ENCODE measurements at regions not wholly inside any gene's neighbourhood (a gene's known extent, or its start where the extent isn't known, plus 50 kb on each side); places are given as distances from the start of the nearest gene placed in this dataset.

- 0% methylated on average over 2 of the region's 2 CpGs for WGBS (ENCODE audit: insufficient coverage, low coverage, missing lambda C conversion rate)
- no TSS peak for BruUV-seq (replicated peaks)
- intact Hi-C loops (cut with micrococcal nuclease): no loop called here
- ChIA-PET CTCF (ENCODE audit: low intra/inter-chr PET ratio) (no interaction called here), POLR2A (no interaction called here)
- Histone ChIP-seq H3K9me3 (replicated peaks; ENCODE audit: control insufficient read depth, insufficient read depth, low read depth, low read length) (no peaks in the 10 kb centered on the region), H4K20me1 (replicated peaks; ENCODE audit: control insufficient read depth, insufficient read depth, low read length) (no peaks in the 10 kb centered on the region), H3K9ac (ENCODE audit: insufficient read depth in 1 of 2, low read depth in 2 of 2, low read length in 2 of 2) (no peak overlapping the region), H2AFZ (ENCODE audit: low read depth, low read length) (no peak overlapping the region), H3K9me1 (ENCODE audit: control insufficient read depth, insufficient read depth, low read length) (no peaks in the 10 kb centered on the region), H3K79me2 (ENCODE audit: control insufficient read depth, insufficient read depth, low read length) (no peaks in the 10 kb centered on the region), H3K4me3 (no peak overlapping the region), H3K27ac (ENCODE audit: extremely low read depth, low read depth, low read length) (no peak overlapping the region), H3K4me2 (ENCODE audit: insufficient read depth, low read length) (no peak overlapping the region), H3K36me3 (ENCODE audit: control insufficient read depth, insufficient read depth, low read length) (no peaks in the 10 kb centered on the region), H3K4me1 (replicated peaks in 1 of 2; ENCODE audit: control insufficient read depth in 2 of 2, insufficient read depth in 2 of 2, low read length in 2 of 2) (no peaks in the 10 kb centered on the region), H3K27me3 (ENCODE audit: control insufficient read depth in 2 of 2, insufficient read depth in 2 of 2, low read length in 2 of 2) (peaks cover 6 to 21% of the 10 kb centered on the region in 2 experiments; a peak in 3 of 5 replicates)
- ATAC-seq: no peak
- DNase-seq (ENCODE audit: extremely low read depth in 1 of 4, low spot score in 3 of 4): no peak
- no peak for FAIRE-seq
- TF ChIP-seq POLR2G (IDR thresholded peaks at IDR 0.05; ENCODE audit: low read depth, low read length): no peak
- TF ChIP-seq CBFA2T2 (conservative IDR thresholded peaks at IDR 0.05): no peak
- peak; percentile 71 for TF ChIP-seq PKNOX1 (IDR thresholded peaks at IDR 0.05)
- in situ Hi-C loops (cut with MboI): no loop called here
Observed at GRCh38 chr2:38165698-38166097, 89.7 kb upstream of the CYP1B1 start.

- ATAC-seq (no peak), DNase-seq (ENCODE audit: extremely low read depth in 1 of 4, low spot score in 3 of 4) (no peak), FAIRE-seq (no peak)
- H3K4me2 ChIP-seq (ENCODE audit: insufficient read depth, low read length): no peak overlapping the region
- no peak overlapping the region for H3K9ac ChIP-seq (ENCODE audit: insufficient read depth in 1 of 2, low read depth in 2 of 2, low read length in 2 of 2)
- POLR2A ChIA-PET: no interaction called here
- H3K9me3 ChIP-seq (replicated peaks; ENCODE audit: control insufficient read depth, insufficient read depth, low read depth, low read length): no peaks in the 10 kb centered on the region
- CTCF ChIA-PET (ENCODE audit: low intra/inter-chr PET ratio): no interaction called here
- intact Hi-C loops (cut with micrococcal nuclease) (no loop called here), in situ Hi-C loops (cut with MboI) (no loop called here)
- H3K27ac ChIP-seq (ENCODE audit: extremely low read depth, low read depth, low read length): no peak overlapping the region
- no peaks in the 10 kb centered on the region for H3K36me3 ChIP-seq (ENCODE audit: control insufficient read depth, insufficient read depth, low read length)
- BruUV-seq (replicated peaks): no TSS peak
- no peaks in the 10 kb centered on the region for H3K9me1 ChIP-seq (ENCODE audit: control insufficient read depth, insufficient read depth, low read length)
- no peak overlapping the region for H3K4me3 ChIP-seq
- H3K27me3 ChIP-seq (ENCODE audit: control insufficient read depth in 2 of 2, insufficient read depth in 2 of 2, low read length in 2 of 2): peaks cover 10 to 21% of the 10 kb centered on the region in 2 experiments; a peak in 3 of 5 replicates
- no peak overlapping the region for H2AFZ ChIP-seq (ENCODE audit: low read depth, low read length)
- H4K20me1 ChIP-seq (replicated peaks; ENCODE audit: control insufficient read depth, insufficient read depth, low read length): no peaks in the 10 kb centered on the region
- no peaks in the 10 kb centered on the region for H3K4me1 ChIP-seq (replicated peaks in 1 of 2; ENCODE audit: control insufficient read depth in 2 of 2, insufficient read depth in 2 of 2, low read length in 2 of 2)
- H3K79me2 ChIP-seq (ENCODE audit: control insufficient read depth, insufficient read depth, low read length): no peaks in the 10 kb centered on the region
- WGBS (ENCODE audit: insufficient coverage, low coverage, missing lambda C conversion rate): 2% methylated on average over 4 of the region's 4 CpGs
- no peak for TF ChIP-seq MIER1 (IDR thresholded peaks at IDR 0.05; ENCODE audit: low read depth)
- no peak for TF ChIP-seq E2F1 (CRISPR knock-in tag; IDR thresholded peaks at IDR 0.05)
- no peak for TF ChIP-seq TAF7 (tag; IDR thresholded peaks at IDR 0.05)
- no peak for TF ChIP-seq ZBTB43 (CRISPR knock-in tag; IDR thresholded peaks at IDR 0.05)
- no peak for TF ChIP-seq PATZ1 (CRISPR knock-in tag; IDR thresholded peaks at IDR 0.05; ENCODE audit: borderline replicate concordance)
- TF ChIP-seq ARID3B (CRISPR knock-in tag; IDR thresholded peaks at IDR 0.05; ENCODE audit: borderline replicate concordance): no peak
Observed at GRCh38 chr2:38164881-38165280, 88.9 kb upstream of the CYP1B1 start.

All from K562 (cell line).